H1 (cell line): ENCODE measurements at regions not wholly inside any gene's neighbourhood (a gene's known extent, or its start where the extent isn't known, plus 50 kb on each side); places are given as distances from the start of the nearest gene placed in this dataset.

Source experiments
- CTCF ChIP-seq, 3 experiments: IDR thresholded peaks; 1 replicate in 2 of 3; 2 replicates in 1 of 3; pipeline versions ENCODE4 v1.5.1 to v1.6.1; 2011; ENCODE audit warnings: low read length in 3 of 3, mild to moderate bottlenecking in 3 of 3, inconsistent platforms in 2 of 3, low read depth in 1 of 3, moderate library complexity in 1 of 3; ENCODE audit not compliant: insufficient read depth in 1 of 3; ENCODE audit errors: control extremely low read depth in 1 of 3
- POLR2A ChIP-seq, 2 experiments: IDR thresholded peaks; 1 replicate in 1 of 2; 2 replicates in 1 of 2; pipeline ENCODE4 v1.6.1; 2011; ENCODE audit warnings: low read depth in 2 of 2, low read length in 2 of 2, mild to moderate bottlenecking in 2 of 2; ENCODE audit errors: control extremely low read depth in 1 of 2

- no peak for TF ChIP-seq CTCF (IDR thresholded peaks at IDR 0.05; ENCODE audit: control extremely low read depth in 1 of 3, insufficient read depth in 1 of 3, low read depth in 1 of 3, low read length in 3 of 3)
- no peak for TF ChIP-seq POLR2A (IDR thresholded peaks at IDR 0.05; ENCODE audit: control extremely low read depth in 1 of 2, low read depth in 2 of 2, low read length in 2 of 2)
These were observed 127.3 kb downstream of the KATNIP start for GRCh38 chr16:27677263-27677662.
